Heart right ventricle (tissue), 16 donors: ENCODE measurements at regions not wholly inside any gene's neighbourhood (a gene's known extent, or its start where the extent isn't known, plus 50 kb on each side); places are given as distances from the start of the nearest gene placed in this dataset.

Source experiments
- ATAC-seq, 8 donors: fragments of 200-7000 bp; cut with Tn5 transposase; one replicate each; pipeline ENCODE4 v1.9.1; 2020; ENCODE audit warnings: mild to moderate bottlenecking in 8 of 8, moderate library complexity in 8 of 8, moderate number of reproducible peaks in 1 of 8
- DNase-seq, 2 donors: peaks; one replicate each; pipeline ENCODE4 v3.0.0-alpha.2; 2020
- H3K27ac ChIP-seq, 10 donors: fragments of 200-600 bp; sonication (generic) in 2 of 10; one replicate each; pipeline versions ENCODE4 v1.5.0 to v1.8.0; 2020 to 2022; ENCODE audit warnings: mild to moderate bottlenecking in 3 of 10
- H3K27me3 ChIP-seq, 7 donors: fragments of 200-600 bp; one replicate each; pipeline ENCODE4 v1.8.0; 2021 to 2022; ENCODE audit warnings: mild to moderate bottlenecking in 2 of 7
- H3K36me3 ChIP-seq, 9 donors: fragments of 200-600 bp; sonication (generic) in 1 of 9; one replicate each; pipeline versions ENCODE4 v1.5.0 to v1.8.0; 2020 to 2022; ENCODE audit warnings: mild to moderate bottlenecking in 2 of 9
- H3K4me1 ChIP-seq, 9 donors: fragments of 200-600 bp; sonication (generic) in 1 of 9; one replicate each; pipeline versions ENCODE4 v1.5.0 to v1.8.0; 2020 to 2022; ENCODE audit warnings: mild to moderate bottlenecking in 4 of 9
- H3K4me3 ChIP-seq, 10 donors: fragments of 200-600 bp; sonication (generic) in 2 of 10; one replicate each; pipeline versions ENCODE4 v1.5.0 to v1.8.0; 2020 to 2022; ENCODE audit warnings: mild to moderate bottlenecking in 7 of 10, moderate library complexity in 2 of 10
- H3K9me3 ChIP-seq, 11 donors: fragments of 200-600 bp in 10 of 11; sonication (generic) in 2 of 11; one replicate each; pipeline versions ENCODE4 v1.5.0 to v1.8.0; 2013 to 2022; ENCODE audit warnings: mild to moderate bottlenecking in 2 of 11, control low read depth in 1 of 11, moderate library complexity in 1 of 11
- CTCF ChIP-seq, 9 donors: fragments of 200-600 bp; sonication (generic) in 2 of 9; IDR thresholded peaks; one replicate each; pipeline versions ENCODE4 v1.5.0 to v1.8.0; 2021 to 2022; ENCODE audit warnings: antibody characterized with exemption in 9 of 9, mild to moderate bottlenecking in 5 of 9, moderate library complexity in 1 of 9
- WGBS, 2 donors: extraction: QIAGEN DNeasy Blood & Tissue Kit; methylation state at CpG; one replicate each; pipeline ENCODE4 v1.1.7; 2013; ENCODE audit warnings: inconsistent platforms in 1 of 2; 5-methylcytosine and 5-hydroxymethylcytosine counted together
- intact Hi-C, 10 donors: fragments of 100-400 bp; cut with DNase I; formaldehyde crosslinking; loops; one replicate each; pipeline versions ENCODE4 v1.11.1 to v1.14.2; 2022
- donor health status: Arrhythmogenic right ventricular cardiomyopathy.
- donor health status: ischemic (EF 13 %, LVEDD 7.1; RV severe dilation, severe dysfunction).
- donor health status: healthy with polysubstance abuse.
- donor health status: DM: no; HTN: yes; CAD: no.
- donor health status: DM: no; HTN: no; CAD: no.
- donor health status: ischemic (EF 25% LVEDD 6.9; RV normal size, moderate dysfunction).
- donor health status: ischemic (EF 25% LVEDD 5.7; RV mildly dilated, moderate dysfunction).
- donor health status: healthy.
- donor health status: DM: yes; HTN: yes; CAD: no.
- donor health status: Ischemic cardiomyopathy.
- donor health status: ischemic (EF 35%, LVEDD 5.7; RV mildly dilated, moderate dysfunction).
- donor health status: nonischemic (EF 11% LVEDD 7.7; RV severe dilation, severe dysfunction).
- donor health status: DM: yes; HTN: yes; CAD: no.
- donor health status: PGD.
- donor health status: ischemic (EF 29% LVEDD 5.4; RV normal size, mild dysfunction).
- donor health status: nonischemic (EF 23%, LVEDD 6.1; RV moderate dilation, normal function).

GRCh38 chr10:56583316-56583715 lies 222.3 kb upstream of the ZWINT start:
- DNase-seq (no peak), ATAC-seq (no peak)
- Histone ChIP-seq H3K9me3 (no peaks in the 10 kb centered on the region), H3K36me3 (no peaks in the 10 kb centered on the region), H3K4me1 (peaks cover 0 to 11% (median 0%) of the 10 kb centered on the region in 9 donors), H3K27me3 (no peaks in the 10 kb centered on the region), H3K4me3 (no peak overlapping the region), H3K27ac (no peak overlapping the region)
- WGBS, 2 donors, result 31 to 40% methylated on average over 1 of the region's 1 CpG
- intact Hi-C loops, result no loop called here
- no peak for TF ChIP-seq CTCF (IDR thresholded peaks at IDR 0.05)

GRCh38 chr10:56567580-56567979 lies 206.5 kb upstream of the ZWINT start:
- no peak overlapping the region for H3K27ac ChIP-seq
- ATAC-seq, result no peak
- DNase-seq, result no peak
- intact Hi-C loops, result no loop called here
- H3K36me3 ChIP-seq, result no peaks in the 10 kb centered on the region
- no peaks in the 10 kb centered on the region for H3K27me3 ChIP-seq
- 74 to 85% methylated on average over 1 of the region's 1 CpG for WGBS, 2 donors
- TF ChIP-seq CTCF (IDR thresholded peaks at IDR 0.05), result no peak
- no peaks in the 10 kb centered on the region for H3K4me1 ChIP-seq
- no peak overlapping the region for H3K4me3 ChIP-seq
- H3K9me3 ChIP-seq, result peaks cover 0 to 27% (median 0%) of the 10 kb centered on the region in 11 donors

GRCh38 chr10:56561336-56561735 lies 200.3 kb upstream of the ZWINT start:
- peaks cover 0 to 4% (median 0%) of the 10 kb centered on the region in 11 donors for H3K9me3 ChIP-seq
- H3K4me1 ChIP-seq, result no peaks in the 10 kb centered on the region
- intact Hi-C loops, result no loop called here
- no peak overlapping the region for H3K4me3 ChIP-seq
- no peak for ATAC-seq
- WGBS, 2 donors, result 74 to 88% methylated on average over 3 of the region's 3 CpGs
- no peak for TF ChIP-seq CTCF (IDR thresholded peaks at IDR 0.05)
- no peaks in the 10 kb centered on the region for H3K27me3 ChIP-seq
- no peaks in the 10 kb centered on the region for H3K36me3 ChIP-seq
- no peak overlapping the region for H3K27ac ChIP-seq
- DNase-seq, result no peak

- ATAC-seq (no peak), DNase-seq (no peak)
- Histone ChIP-seq H3K27ac (no peak overlapping the region), H3K4me3 (no peak overlapping the region), H3K9me3 (peaks cover 0 to 10% (median 0%) of the 10 kb centered on the region in 11 donors), H3K27me3 (no peaks in the 10 kb centered on the region), H3K4me1 (no peaks in the 10 kb centered on the region), H3K36me3 (no peaks in the 10 kb centered on the region)
- no peak for TF ChIP-seq CTCF (IDR thresholded peaks at IDR 0.05)
- intact Hi-C loops, result no loop called here
- WGBS, 2 donors, result 72 to 75% methylated on average over 9 of the region's 9 CpGs
Measured at GRCh38 chr10:56551037-56551436, 190.0 kb upstream of the ZWINT start.
